NT2/D1 (cell line): ENCODE measurements at regions not wholly inside any gene's neighbourhood (a gene's known extent, or its start where the extent isn't known, plus 50 kb on each side); places are given as distances from the start of the nearest gene placed in this dataset.
"Not testable (repeated sequence)": the region's sequence is repeated elsewhere in the genome, so short reads cannot be mapped to it uniquely, and the experiment has no call there.

Experiments used
- DNase-seq: peaks from one replicate; pipeline ENCODE4 v3.0.0-alpha.2; 2011; ENCODE audit warnings: low read depth, low spot score
- H3K27me3 ChIP-seq: 2 replicates; pipeline ENCODE4 v1.6.0; 2011; ENCODE audit warnings: mild to moderate bottlenecking; ENCODE audit not compliant: insufficient read length, insufficient read depth
- H3K36me3 ChIP-seq: 2 replicates; pipeline ENCODE4 v1.6.1; 2011; ENCODE audit warnings: mild to moderate bottlenecking, low read length, mixed read lengths; ENCODE audit not compliant: insufficient read depth, insufficient read length
- H3K4me1 ChIP-seq: 2 replicates; pipeline ENCODE4 v1.5.1; 2011; ENCODE audit not compliant: insufficient read depth, insufficient read length
- H3K4me3 ChIP-seq: 2 replicates; pipeline ENCODE4 v1.5.1; 2011; ENCODE audit warnings: low read depth; ENCODE audit not compliant: insufficient read length
- H3K9ac ChIP-seq: 2 replicates; pipeline ENCODE4 v1.6.0; 2011; ENCODE audit warnings: low read depth; ENCODE audit not compliant: insufficient read length
- H3K9me3 ChIP-seq: 2 replicates; pipeline ENCODE4 v1.5.1; 2011; ENCODE audit warnings: mild to moderate bottlenecking, low read length; ENCODE audit not compliant: insufficient read depth
- SUZ12 ChIP-seq: IDR thresholded peaks from 2 replicates; pipeline ENCODE4 v1.6.1; 2011; ENCODE audit not compliant: insufficient read length, insufficient read depth; ENCODE audit errors: extremely low read depth
- YY1 ChIP-seq: IDR thresholded peaks from 2 replicates; pipeline ENCODE4 v1.6.1; 2011; ENCODE audit not compliant: insufficient read length, insufficient read depth
- ZNF274 ChIP-seq: IDR thresholded peaks from 2 replicates; pipeline ENCODE4 v1.6.1; 2011; ENCODE audit warnings: mild to moderate bottlenecking, low read depth, low read length

DNA sequence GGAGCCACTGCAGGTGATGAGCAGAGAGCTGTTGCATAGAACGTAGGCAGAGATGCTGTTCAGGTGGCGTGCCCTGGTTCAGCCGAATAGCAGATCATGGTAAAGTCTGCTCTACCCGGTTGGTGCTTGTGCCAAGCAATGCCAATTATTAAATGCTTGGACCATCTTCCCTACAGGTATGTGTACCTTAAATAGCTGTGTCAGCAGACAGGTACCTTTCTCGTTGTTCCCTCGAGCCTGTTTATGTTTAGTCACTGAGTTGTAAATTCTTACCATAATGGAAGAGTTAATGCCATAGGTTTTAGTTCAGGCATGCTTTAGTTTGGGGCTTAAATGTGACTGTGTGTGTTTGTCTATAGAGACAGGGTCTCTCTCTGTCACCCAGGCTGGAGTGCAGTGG is 112.5 kb upstream of the CPM start:
- no peaks in the 10 kb centered on the region for H3K27me3 ChIP-seq
- H3K9me3 ChIP-seq: no peaks in the 10 kb centered on the region
- no peaks in the 10 kb centered on the region for H3K36me3 ChIP-seq
- TF ChIP-seq ZNF274: no peak
- no peak for TF ChIP-seq SUZ12
- TF ChIP-seq YY1: no peak
- no peak overlapping the region for H3K4me3 ChIP-seq
- H3K4me1 ChIP-seq: peaks cover 10% of the 10 kb centered on the region
- no peak overlapping the region for H3K9ac ChIP-seq
- no peak for DNase-seq

- H3K4me3 ChIP-seq: no peak overlapping the region
- peaks cover 10% of the 10 kb centered on the region for H3K4me1 ChIP-seq
- TF ChIP-seq ZNF274 (no peak), YY1 (no peak), SUZ12 (no peak)
Measured at GRCh38 chr12:69046363-69046762, 113.4 kb upstream of the CPM start.

DNA sequence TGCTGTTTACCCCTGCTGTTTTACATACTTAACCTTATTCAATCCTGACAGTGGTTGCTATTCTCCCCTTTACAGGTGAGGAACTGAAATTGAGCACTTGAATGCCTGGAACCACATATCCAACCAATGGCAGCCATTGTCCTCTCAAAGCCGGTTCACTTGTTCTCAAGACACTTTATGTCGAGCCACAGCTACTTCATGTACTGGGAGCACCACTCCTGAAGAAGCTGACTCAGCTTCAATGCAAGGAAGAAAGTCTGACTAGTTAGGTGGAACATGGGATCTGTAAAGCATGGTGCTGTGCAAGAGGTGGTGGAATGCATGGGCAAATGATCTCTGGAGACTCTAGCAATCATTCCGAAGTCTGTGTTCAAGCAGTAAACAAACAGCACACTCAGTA is 113.9 kb upstream of the CPM start:
- no peaks in the 10 kb centered on the region for H3K36me3 ChIP-seq
- no peaks in the 10 kb centered on the region for H3K9me3 ChIP-seq
- no peaks in the 10 kb centered on the region for H3K27me3 ChIP-seq
- TF ChIP-seq YY1 (no peak), ZNF274 (no peak), SUZ12 (no peak)
- H3K4me3 ChIP-seq: no peak overlapping the region
- peaks cover 10% of the 10 kb centered on the region for H3K4me1 ChIP-seq
- DNase-seq: no peak
- no peak overlapping the region for H3K9ac ChIP-seq

More at GRCh38 chr12:69046363-69046762, 113.4 kb upstream of the CPM start:
- H3K36me3 ChIP-seq: no peaks in the 10 kb centered on the region
- no peak overlapping the region for H3K9ac ChIP-seq
- no peaks in the 10 kb centered on the region for H3K9me3 ChIP-seq
- DNase-seq: no peak
- no peaks in the 10 kb centered on the region for H3K27me3 ChIP-seq

GRCh38 chr12:69047990-69048389 is 115.0 kb upstream of the CPM start:
- H3K4me3 ChIP-seq: no peak overlapping the region
- H3K9me3 ChIP-seq: no peaks in the 10 kb centered on the region
- no peak for TF ChIP-seq ZNF274
- TF ChIP-seq YY1: no peak
- TF ChIP-seq SUZ12: no peak
- H3K9ac ChIP-seq: no peak overlapping the region
- DNase-seq: no peak
- H3K27me3 ChIP-seq: no peaks in the 10 kb centered on the region
- H3K36me3 ChIP-seq: no peaks in the 10 kb centered on the region
- peaks cover 8% of the 10 kb centered on the region for H3K4me1 ChIP-seq

DNA sequence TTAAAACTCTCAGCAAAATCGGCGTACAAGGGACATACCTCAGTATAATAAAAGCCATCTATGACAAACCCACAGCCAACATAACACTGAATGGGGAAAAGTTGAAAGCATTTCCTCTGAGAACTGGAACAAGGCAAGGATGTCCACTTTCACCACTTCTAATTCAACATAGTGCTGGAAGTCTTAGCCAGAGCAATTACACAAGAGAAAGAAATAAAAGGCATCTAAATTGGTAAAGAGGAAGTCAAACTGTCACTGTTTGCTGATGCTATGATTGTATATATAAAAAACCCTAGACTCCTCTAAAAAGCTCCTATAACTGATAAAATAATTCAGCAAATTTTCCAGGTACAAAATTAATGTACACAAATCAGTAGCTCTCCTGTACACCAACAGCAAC is 116.9 kb upstream of the CPM start:
- H3K9ac ChIP-seq, H3K4me3 ChIP-seq, H3K9me3 ChIP-seq, DNase-seq, H3K36me3 ChIP-seq, H3K27me3 ChIP-seq, H3K4me1 ChIP-seq: not testable (repeated sequence)

DNA sequence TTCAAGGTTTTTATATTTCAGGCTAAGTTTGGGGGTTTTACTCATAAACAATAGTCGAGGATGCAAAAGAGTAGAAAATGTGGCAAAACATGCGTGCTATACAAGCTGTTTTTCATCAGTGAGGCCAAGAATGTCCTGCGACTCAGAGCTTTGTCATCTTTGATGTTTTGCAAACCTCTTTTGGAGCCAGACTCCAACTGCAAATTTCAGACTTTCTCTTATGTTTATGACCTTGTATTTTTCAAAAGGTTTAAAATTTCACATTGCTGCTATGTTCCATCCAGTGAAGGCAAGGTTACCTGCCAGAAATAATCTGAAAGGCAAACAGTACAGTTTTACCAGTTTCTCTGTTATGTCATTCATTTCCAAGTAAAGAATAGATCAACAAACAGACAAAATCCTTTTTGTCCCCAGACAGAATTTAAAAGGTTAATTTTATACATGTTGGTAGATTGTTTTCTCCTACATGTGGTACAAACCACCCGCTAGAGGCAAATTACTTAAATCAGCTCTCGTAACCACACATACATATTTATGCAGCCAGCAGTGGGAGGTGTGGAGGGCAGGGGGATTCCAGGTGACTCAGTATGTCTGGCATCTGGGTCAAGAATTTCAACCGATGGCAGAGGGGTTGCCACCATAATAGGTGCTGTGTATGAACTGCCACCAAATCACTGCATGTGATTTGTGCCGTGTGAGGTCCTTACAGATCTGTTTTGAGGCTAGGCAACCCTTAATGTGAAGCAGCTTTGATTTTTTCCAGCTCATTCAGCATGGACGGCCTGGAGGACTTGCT is 119.8 kb upstream of the CPM start:
- Histone ChIP-seq H3K4me3 (no peak overlapping the region), H3K4me1 (no peaks in the 10 kb centered on the region), H3K27me3 (no peaks in the 10 kb centered on the region), H3K36me3 (no peaks in the 10 kb centered on the region), H3K9me3 (no peaks in the 10 kb centered on the region), H3K9ac (no peak overlapping the region)
- DNase-seq: peak; percentile 57
- TF ChIP-seq SUZ12 (no peak), YY1 (no peak), ZNF274 (no peak)

GRCh38 chr12:69054343-69055056 is 121.5 kb upstream of the CPM start:
- Histone ChIP-seq H3K27me3 (no peaks in the 10 kb centered on the region), H3K4me3 (no peak overlapping the region)

GRCh38 chr12:69055280-69055679 is 122.3 kb upstream of the CPM start:
- no peak for TF ChIP-seq SUZ12
- TF ChIP-seq YY1: no peak
- TF ChIP-seq ZNF274: no peak
- H3K36me3 ChIP-seq: no peaks in the 10 kb centered on the region
- DNase-seq: no peak
- no peak overlapping the region for H3K4me3 ChIP-seq
- no peaks in the 10 kb centered on the region for H3K27me3 ChIP-seq
- H3K4me1 ChIP-seq: no peaks in the 10 kb centered on the region
- H3K9me3 ChIP-seq: no peaks in the 10 kb centered on the region
- no peak overlapping the region for H3K9ac ChIP-seq

More at GRCh38 chr12:69054343-69055056, 121.5 kb upstream of the CPM start:
- no peak overlapping the region for H3K9ac ChIP-seq
- H3K9me3 ChIP-seq: no peaks in the 10 kb centered on the region
- no peaks in the 10 kb centered on the region for H3K36me3 ChIP-seq
- TF ChIP-seq YY1: no peak
- no peak for TF ChIP-seq SUZ12
- TF ChIP-seq ZNF274: no peak
- no peaks in the 10 kb centered on the region for H3K4me1 ChIP-seq
- DNase-seq: no peak
